DND-41 (cell line): ENCODE measurements at regions not wholly inside any gene's neighbourhood (a gene's known extent, or its start where the extent isn't known, plus 50 kb on each side); places are given as distances from the start of the nearest gene placed in this dataset.

ENCODE experiments used
- CTCF ChIP-seq: IDR thresholded peaks from 2 replicates; pipeline ENCODE4 v1.5.1; 2012; ENCODE audit warnings: borderline replicate concordance, low read length, moderate library complexity, mild to moderate bottlenecking; ENCODE audit not compliant: poor library complexity, severe bottlenecking; ENCODE audit errors: extremely low read depth
- EZH2 ChIP-seq: IDR thresholded peaks from 3 replicates; pipeline ENCODE4 v1.6.1; 2012; ENCODE audit warnings: borderline replicate concordance, low read depth, mild to moderate bottlenecking, moderate library complexity, low read length, inconsistent platforms; ENCODE audit not compliant: severe bottlenecking

GRCh38 chr2:145023334-145023934, 503.5 kb upstream of the ZEB2 start:
- no peak for TF ChIP-seq CTCF
- TF ChIP-seq EZH2, result no peak
